ENCODE measurements at regions not wholly inside any gene's neighbourhood (a gene's known extent, or its start where the extent isn't known, plus 50 kb on each side); places are given as distances from the start of the nearest gene placed in this dataset.

DNA sequence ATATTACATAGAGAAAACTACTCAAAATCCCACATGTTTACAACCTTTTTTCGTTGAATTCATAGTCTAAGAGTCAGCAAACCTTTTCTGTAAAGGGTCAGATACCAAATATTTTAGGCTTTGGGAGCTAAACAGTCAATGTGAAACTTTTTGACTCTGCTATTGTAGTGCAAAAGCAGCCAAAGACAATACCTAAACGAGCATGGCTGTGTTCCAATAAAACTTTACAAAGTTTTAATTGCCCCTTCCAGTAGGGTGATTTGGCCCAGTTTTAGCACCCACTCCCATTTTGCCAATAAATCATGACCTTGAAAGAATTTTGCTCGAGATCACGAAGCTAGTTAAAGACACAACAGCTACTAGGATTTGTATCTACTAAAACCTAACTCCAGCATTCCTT lies 147.2 kb downstream of the ANKRD50 start:
- TF ChIP-seq, protein P1, sequence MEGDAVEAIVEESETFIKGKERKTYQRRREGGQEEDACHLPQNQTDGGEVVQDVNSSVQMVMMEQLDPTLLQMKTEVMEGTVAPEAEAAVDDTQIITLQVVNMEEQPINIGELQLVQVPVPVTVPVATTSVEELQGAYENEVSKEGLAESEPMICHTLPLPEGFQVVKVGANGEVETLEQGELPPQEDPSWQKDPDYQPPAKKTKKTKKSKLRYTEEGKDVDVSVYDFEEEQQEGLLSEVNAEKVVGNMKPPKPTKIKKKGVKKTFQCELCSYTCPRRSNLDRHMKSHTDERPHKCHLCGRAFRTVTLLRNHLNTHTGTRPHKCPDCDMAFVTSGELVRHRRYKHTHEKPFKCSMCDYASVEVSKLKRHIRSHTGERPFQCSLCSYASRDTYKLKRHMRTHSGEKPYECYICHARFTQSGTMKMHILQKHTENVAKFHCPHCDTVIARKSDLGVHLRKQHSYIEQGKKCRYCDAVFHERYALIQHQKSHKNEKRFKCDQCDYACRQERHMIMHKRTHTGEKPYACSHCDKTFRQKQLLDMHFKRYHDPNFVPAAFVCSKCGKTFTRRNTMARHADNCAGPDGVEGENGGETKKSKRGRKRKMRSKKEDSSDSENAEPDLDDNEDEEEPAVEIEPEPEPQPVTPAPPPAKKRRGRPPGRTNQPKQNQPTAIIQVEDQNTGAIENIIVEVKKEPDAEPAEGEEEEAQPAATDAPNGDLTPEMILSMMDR (IDR thresholded peaks at IDR 0.05; ENCODE audit: low read length): no peak
- no peak for TF ChIP-seq EZH2 (optimal IDR thresholded peaks at IDR 0.05; ENCODE audit: low read depth, low read length)
- no peak for TF ChIP-seq EZH2phosphoT487 (IDR thresholded peaks at IDR 0.05; ENCODE audit: low read length)

Data from MM.1S (cell line).